NCI-H526 (cell line): ENCODE measurements at regions not wholly inside any gene's neighbourhood (a gene's known extent, or its start where the extent isn't known, plus 50 kb on each side); places are given as distances from the start of the nearest gene placed in this dataset.

Experiments used
- DNase-seq, 2 experiments: peaks; one replicate each; lab custom pipeline; 2025; lab: John Stamatoyannopoulos, UW

GRCh38 chr18:27483276-27483675 is 298.2 kb upstream of the CHST9 start:
- peak; percentile 20 to 64 for DNase-seq

- DNase-seq: no peak
Measured at GRCh38 chr18:27478459-27478858, 293.4 kb upstream of the CHST9 start.

- no peak for DNase-seq
Measured at GRCh38 chr18:27473318-27473717, 288.2 kb upstream of the CHST9 start.

GRCh38 chr18:27467073-27467472 is 282.0 kb upstream of the CHST9 start:
- no peak for DNase-seq

GRCh38 chr18:27461957-27462356 is 276.8 kb upstream of the CHST9 start:
- DNase-seq: no peak

GRCh38 chr18:27449104-27449503 is 264.0 kb upstream of the CHST9 start:
- DNase-seq: no peak

GRCh38 chr18:27447930-27448329 is 262.8 kb upstream of the CHST9 start:
- DNase-seq: no peak

- peak; percentile 70 to 79 for DNase-seq
Measured at GRCh38 chr18:27447451-27447881, 262.4 kb upstream of the CHST9 start.

GRCh38 chr18:27430595-27430994 is 245.5 kb upstream of the CHST9 start:
- DNase-seq: no peak

- no peak for DNase-seq
Measured at GRCh38 chr18:27428716-27429475, 243.8 kb upstream of the CHST9 start.

- no peak for DNase-seq
Measured at GRCh38 chr18:27428120-27428519, 243.0 kb upstream of the CHST9 start.

- no peak for DNase-seq
Measured at GRCh38 chr18:27423581-27423980, 238.5 kb upstream of the CHST9 start.

GRCh38 chr18:27419646-27420045 is 234.5 kb upstream of the CHST9 start:
- DNase-seq: no peak

- no peak for DNase-seq
Measured at GRCh38 chr18:27415495-27415894, 230.4 kb upstream of the CHST9 start.

GRCh38 chr18:27414682-27415081 is 229.6 kb upstream of the CHST9 start:
- DNase-seq: no peak

- peak in 1 of 2 experiments; percentile 5 for DNase-seq
Measured at GRCh38 chr18:27413495-27414401, 228.6 kb upstream of the CHST9 start.

- no peak for DNase-seq
Measured at GRCh38 chr18:27412556-27412955, 227.4 kb upstream of the CHST9 start.

- no peak for DNase-seq
Measured at GRCh38 chr18:27411911-27412310, 226.8 kb upstream of the CHST9 start.

GRCh38 chr18:27411013-27411412 is 225.9 kb upstream of the CHST9 start:
- no peak for DNase-seq

GRCh38 chr18:27404855-27405254 is 219.7 kb upstream of the CHST9 start:
- DNase-seq: no peak

- no peak for DNase-seq
Measured at GRCh38 chr18:27400001-27400400, 214.9 kb upstream of the CHST9 start.

GRCh38 chr18:27395752-27396151 is 210.6 kb upstream of the CHST9 start:
- no peak for DNase-seq

GRCh38 chr18:27394687-27395086 is 209.6 kb upstream of the CHST9 start:
- DNase-seq: no peak
